GM21717 (cell line): ENCODE measurements at regions not wholly inside any gene's neighbourhood (a gene's known extent, or its start where the extent isn't known, plus 50 kb on each side); places are given as distances from the start of the nearest gene placed in this dataset.

ENCODE experiments used
- ATAC-seq: cut with Tn5 transposase; IDR thresholded peaks from one replicate; pipeline ENCODE4 v1.9.1; 2021; ENCODE audit warnings: mild to moderate bottlenecking, moderate library complexity; ENCODE audit not compliant: unreplicated experiment

GRCh38 chr16:85288869-85289660, 176.8 kb upstream of the CIBAR2 start:
- no peak for ATAC-seq

- ATAC-seq: no peak
Measured at GRCh38 chr16:85289760-85290625, 177.7 kb upstream of the CIBAR2 start.

GRCh38 chr16:85290626-85291301, 178.5 kb upstream of the CIBAR2 start:
- ATAC-seq: no peak

- no peak for ATAC-seq
Measured at GRCh38 chr16:85291302-85292148, 179.3 kb upstream of the CIBAR2 start.

- ATAC-seq: no peak
Measured at GRCh38 chr16:85293458-85293857, 181.2 kb upstream of the CIBAR2 start.

GRCh38 chr16:85293904-85294642, 181.8 kb upstream of the CIBAR2 start:
- no peak for ATAC-seq

GRCh38 chr16:85294810-85295508, 182.7 kb upstream of the CIBAR2 start:
- no peak for ATAC-seq

GRCh38 chr16:85296859-85297660, 184.8 kb upstream of the CIBAR2 start:
- no peak for ATAC-seq

GRCh38 chr16:85297881-85298280, 185.6 kb upstream of the CIBAR2 start:
- ATAC-seq: no peak

- no peak for ATAC-seq
Measured at GRCh38 chr16:85300406-85300968, 188.2 kb upstream of the CIBAR2 start.

- no peak for ATAC-seq
Measured at GRCh38 chr16:85301231-85301630, 189.0 kb upstream of the CIBAR2 start.

GRCh38 chr16:85302018-85302847, 190.0 kb upstream of the CIBAR2 start:
- ATAC-seq: no peak

GRCh38 chr16:85302848-85303353, 190.6 kb upstream of the CIBAR2 start:
- no peak for ATAC-seq

GRCh38 chr16:85303354-85303883, 191.1 kb upstream of the CIBAR2 start:
- no peak for ATAC-seq

- no peak for ATAC-seq
Measured at GRCh38 chr16:85304337-85304736, 192.1 kb upstream of the CIBAR2 start.

GRCh38 chr16:85306071-85306792, 194.0 kb upstream of the CIBAR2 start:
- peak; percentile 56 for ATAC-seq
